ENCODE measurements at regions not wholly inside any gene's neighbourhood (a gene's known extent, or its start where the extent isn't known, plus 50 kb on each side); places are given as distances from the start of the nearest gene placed in this dataset.

DNA sequence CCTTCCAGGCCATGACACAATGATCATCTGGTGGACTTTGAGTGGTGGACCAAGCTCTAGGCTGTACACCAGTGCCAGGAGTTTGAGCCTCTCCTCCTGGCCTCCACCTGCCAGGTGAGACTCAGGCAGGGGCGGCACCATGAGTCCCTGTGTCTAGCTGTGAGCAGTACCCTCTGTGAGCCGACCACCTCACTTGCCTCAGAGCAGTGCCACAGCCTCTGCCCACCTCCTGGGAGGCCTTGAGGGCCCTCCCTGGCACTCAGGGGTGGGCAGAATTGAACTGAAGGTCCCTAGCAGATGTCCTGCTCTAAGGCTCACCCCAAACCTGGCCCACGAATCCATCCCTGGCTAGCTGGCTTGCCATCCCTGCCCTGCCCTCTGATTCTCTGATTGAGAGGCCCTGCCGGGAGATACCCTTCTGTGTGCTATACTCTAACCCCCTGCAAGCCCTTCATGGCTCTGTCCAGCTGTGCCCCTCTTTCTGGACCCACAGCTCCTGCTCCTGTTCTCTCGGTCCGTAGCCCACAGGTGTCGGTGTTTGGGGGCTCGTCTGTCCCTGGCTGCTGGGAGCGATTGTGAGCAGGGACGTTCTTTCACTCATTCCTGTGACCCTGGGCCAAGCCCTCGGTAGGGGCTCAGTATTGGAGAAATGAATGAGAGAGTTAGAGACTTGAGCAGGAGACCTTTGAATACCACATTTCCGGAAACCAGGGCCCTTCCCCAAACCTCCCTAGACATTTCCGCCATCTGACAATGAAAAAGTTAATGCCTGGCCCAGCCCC is 70.0 kb downstream of the INHBB start:
- TF ChIP-seq, protein P1, sequence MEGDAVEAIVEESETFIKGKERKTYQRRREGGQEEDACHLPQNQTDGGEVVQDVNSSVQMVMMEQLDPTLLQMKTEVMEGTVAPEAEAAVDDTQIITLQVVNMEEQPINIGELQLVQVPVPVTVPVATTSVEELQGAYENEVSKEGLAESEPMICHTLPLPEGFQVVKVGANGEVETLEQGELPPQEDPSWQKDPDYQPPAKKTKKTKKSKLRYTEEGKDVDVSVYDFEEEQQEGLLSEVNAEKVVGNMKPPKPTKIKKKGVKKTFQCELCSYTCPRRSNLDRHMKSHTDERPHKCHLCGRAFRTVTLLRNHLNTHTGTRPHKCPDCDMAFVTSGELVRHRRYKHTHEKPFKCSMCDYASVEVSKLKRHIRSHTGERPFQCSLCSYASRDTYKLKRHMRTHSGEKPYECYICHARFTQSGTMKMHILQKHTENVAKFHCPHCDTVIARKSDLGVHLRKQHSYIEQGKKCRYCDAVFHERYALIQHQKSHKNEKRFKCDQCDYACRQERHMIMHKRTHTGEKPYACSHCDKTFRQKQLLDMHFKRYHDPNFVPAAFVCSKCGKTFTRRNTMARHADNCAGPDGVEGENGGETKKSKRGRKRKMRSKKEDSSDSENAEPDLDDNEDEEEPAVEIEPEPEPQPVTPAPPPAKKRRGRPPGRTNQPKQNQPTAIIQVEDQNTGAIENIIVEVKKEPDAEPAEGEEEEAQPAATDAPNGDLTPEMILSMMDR (IDR thresholded peaks at IDR 0.05; ENCODE audit: insufficient read depth, low read depth, low read length), result no peak
- no peak for TF ChIP-seq EZH2 (IDR thresholded peaks at IDR 0.05; ENCODE audit: insufficient read depth, low read length)

Data from astrocyte (in vitro differentiated cells and primary cell).